GM21367 (cell line): ENCODE measurements at regions not wholly inside any gene's neighbourhood (a gene's known extent, or its start where the extent isn't known, plus 50 kb on each side); places are given as distances from the start of the nearest gene placed in this dataset.

Source experiments
- ATAC-seq: cut with Tn5 transposase; IDR thresholded peaks from one replicate; pipeline ENCODE4 v1.9.1; 2021; ENCODE audit not compliant: unreplicated experiment

DNA sequence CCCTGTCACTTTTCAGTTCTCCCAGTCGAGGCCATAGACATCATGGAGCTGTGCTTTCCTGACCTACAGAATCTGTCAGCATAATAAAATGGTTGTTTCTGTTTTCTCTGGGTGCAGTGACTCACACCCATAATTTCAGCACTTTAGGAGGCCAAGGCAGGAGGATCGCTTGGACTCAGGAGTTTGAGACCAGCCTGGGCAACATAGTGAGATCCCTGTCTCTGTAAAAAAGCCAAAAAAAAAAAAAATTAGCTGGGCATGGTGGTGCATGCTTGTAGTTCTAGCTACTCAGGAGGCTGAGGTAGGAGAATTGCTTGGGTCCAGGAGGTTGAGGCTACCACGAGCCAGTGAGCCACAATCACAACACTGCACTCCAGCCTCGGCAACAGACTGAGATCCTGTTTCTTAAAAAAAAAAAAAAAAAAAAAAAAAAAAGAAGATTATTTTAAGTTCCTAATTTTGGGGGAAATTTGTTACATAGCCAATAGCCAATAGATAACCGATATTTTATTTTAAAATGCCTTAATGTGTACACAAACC lies 196.2 kb downstream of the ADSS2 start:
- no peak for ATAC-seq

DNA sequence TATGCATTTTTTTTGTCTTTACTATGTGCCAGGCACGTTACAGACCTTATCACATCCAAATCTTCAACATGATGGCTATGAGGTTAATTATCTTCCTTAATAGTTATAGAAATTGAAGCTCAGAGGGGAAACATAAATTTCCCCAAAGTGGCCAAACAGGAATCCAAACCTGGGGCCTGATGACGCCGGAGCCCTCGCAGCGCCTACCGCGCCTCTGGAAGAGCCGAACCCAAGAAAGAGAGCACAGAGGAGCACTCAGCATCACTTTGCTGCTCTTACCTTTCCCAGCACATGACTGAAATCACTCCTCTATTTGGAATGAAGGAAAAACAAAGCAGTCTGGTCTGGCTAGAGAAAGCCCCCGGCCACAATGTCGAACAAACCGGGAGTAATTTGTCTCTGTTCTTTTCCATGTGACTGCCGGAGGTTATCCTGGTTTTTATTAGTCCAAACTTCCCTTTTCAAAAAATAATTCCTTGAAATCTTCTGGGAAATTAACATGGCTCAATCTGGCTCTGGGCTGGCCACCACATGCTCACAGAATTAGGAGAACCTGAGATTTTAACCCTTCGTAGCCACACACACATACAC lies 195.5 kb downstream of the ADSS2 start:
- no peak for ATAC-seq

DNA sequence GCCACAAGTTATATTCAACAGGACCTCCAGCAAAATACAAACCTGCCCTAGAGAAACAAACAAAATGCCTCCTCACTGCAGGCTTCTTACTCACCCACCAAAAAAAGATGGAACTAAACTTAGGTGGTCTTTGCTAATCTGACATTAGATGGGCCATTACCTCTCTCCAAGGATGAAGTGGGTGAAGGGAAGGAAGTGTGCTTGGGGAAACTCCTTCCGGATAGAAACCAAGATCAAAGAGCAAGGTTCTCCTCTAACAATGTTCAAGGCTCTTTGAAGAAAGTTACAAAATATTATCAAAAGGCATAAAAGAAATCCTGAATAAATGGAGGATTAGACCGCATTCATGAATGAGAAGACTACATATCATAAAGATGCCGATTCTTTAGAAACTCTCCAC lies 187.5 kb downstream of the ADSS2 start:
- no peak for ATAC-seq

DNA sequence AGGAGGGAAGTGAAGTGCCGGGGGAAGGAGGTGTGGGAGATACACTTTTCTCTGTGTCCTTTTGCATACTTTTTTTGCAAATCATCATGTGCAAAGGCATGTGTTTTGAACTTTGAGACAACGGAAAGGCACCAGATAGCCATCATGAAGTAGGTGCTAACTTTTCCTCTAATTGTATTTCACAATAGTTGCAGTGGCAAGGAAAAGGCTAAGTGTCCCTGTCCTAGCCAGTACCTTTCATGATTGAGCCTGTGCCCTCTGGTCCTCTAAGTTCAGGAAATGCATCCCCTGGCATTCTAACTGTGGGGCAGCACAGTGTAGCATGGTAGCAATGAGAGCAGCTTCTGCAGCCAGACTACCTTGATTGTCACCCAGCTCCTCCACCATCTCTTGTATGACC lies 186.2 kb downstream of the ADSS2 start:
- ATAC-seq, result no peak

DNA sequence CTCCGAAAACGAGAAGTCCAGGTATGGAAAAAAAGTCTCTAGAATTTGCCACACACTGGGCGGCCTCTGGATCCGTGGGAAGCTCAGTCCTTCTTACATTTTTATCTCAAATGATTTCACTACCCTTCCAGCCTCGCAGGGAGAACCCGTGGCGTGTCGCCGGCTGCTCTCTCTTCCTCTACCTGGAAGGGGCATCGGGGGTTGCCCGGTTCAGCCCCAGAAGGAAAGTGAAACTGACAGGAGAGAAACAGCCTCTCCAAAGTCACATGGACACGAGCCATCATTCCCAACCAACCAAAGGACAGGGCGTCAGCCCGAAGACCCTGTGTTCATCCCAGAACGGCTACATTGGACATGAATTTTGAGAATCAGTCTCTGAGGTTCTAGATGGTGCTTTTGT lies 182.5 kb downstream of the ADSS2 start:
- no peak for ATAC-seq

DNA sequence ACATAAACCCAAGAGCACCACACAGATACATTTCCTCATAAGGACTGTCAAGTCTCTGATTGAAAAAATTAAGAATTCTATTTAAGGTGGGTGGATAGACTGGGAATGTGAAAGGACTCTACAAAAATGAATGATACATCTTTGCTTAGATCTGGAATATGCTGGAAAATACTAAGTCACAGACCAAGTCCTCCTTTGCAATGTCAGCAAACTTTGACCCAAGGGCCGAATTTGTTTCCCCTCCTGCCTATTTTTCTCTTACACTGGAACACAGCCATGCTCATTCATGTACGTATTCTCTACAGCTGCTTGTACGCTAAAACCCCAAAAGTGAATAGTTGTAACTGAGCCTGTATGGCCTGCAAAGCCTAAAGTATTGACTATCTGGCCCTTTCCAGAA lies 180.7 kb downstream of the ADSS2 start:
- ATAC-seq, result no peak

DNA sequence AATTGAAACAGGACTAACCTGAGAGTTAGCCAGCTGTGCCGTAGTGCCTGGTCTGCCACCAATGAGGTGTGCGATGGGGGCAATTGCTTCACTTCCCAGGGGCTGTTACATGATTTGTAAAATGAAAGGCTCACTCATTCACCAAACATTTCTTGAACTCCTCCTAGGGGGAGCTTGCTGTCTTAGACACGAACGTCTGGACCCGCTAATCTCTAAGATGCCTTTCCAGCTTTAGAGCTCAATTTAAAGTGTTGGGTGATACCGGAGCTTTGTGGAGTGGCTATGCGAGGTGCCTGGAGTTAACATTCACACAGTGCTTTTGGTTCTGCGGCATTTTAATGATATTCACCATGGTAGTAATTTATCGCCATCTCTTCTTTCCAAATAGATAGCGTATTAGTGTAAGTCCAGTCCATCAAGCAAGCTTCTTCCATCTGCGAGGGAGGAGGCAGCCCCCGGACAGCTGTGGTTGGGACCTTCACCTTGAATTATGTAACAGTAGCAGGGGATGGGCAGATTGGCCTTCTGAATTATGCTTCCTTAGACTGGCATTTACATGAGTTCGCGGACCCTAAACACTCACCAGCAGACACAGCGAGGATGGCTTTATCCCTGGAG lies 179.9 kb downstream of the ADSS2 start:
- no peak for ATAC-seq

DNA sequence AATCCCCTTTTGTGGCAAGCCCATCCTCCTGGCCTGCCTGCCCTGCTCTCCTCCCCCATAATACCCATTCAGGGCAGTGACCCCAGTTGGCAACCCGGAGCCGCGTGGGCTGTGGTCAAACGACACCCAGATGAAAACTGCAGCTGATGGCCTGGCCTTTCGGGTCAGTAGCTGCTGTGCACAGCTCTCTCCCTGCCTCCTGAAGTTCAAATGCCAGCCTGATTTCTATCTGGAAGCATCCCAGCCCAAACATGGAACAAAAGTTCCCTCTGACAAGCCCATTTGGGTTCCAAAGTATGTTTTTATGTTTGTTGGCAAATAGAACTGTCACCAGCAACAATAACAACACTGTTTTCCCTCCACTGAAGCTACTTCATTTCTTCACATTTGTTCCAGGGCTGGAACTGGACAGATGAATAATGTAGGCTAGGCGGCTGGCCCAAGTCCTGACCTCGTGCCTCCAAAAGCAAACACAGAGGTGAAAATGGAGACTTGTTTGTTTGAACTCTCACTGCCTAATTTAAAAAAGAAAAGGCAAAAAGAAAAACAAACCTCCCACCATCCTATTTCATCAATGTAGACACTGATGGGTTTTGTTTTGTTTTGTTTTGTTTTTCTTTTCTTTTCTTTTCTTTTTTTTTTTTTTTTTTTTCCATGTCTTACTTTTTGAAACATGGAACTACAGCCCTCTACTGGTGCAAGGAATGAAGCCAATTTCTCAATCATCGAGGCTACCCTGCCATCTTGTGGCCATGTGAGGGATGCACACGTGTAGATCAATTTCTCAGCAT lies 179.0 kb downstream of the ADSS2 start:
- peak; percentile 94 for ATAC-seq

DNA sequence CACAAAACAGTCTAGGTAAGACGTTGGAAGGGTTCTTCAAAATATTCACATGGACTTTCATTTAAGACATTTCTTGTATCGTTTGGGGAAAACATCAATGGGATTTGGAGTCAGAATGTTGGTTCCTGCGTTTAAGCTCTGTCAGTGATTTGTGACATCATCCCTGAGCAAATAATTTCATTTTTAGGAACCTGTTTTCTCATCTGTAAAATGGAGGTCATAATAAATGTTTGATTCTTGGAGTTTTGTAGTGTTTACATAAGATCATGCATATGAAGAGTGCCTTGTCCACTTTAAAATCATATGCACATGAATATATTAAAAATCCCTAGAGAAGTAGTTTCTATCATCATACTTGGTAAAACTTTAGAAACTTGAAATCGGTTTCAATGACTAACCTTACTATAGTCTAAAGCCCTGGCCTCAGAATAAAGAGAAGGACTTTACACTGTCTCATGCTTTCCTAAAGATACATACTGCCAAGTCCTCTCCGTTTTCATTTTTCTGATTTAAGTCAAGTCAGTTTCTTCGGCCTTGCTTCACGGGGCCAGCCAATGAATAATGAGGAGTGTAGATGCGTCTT lies 178.4 kb downstream of the ADSS2 start:
- ATAC-seq, result no peak

DNA sequence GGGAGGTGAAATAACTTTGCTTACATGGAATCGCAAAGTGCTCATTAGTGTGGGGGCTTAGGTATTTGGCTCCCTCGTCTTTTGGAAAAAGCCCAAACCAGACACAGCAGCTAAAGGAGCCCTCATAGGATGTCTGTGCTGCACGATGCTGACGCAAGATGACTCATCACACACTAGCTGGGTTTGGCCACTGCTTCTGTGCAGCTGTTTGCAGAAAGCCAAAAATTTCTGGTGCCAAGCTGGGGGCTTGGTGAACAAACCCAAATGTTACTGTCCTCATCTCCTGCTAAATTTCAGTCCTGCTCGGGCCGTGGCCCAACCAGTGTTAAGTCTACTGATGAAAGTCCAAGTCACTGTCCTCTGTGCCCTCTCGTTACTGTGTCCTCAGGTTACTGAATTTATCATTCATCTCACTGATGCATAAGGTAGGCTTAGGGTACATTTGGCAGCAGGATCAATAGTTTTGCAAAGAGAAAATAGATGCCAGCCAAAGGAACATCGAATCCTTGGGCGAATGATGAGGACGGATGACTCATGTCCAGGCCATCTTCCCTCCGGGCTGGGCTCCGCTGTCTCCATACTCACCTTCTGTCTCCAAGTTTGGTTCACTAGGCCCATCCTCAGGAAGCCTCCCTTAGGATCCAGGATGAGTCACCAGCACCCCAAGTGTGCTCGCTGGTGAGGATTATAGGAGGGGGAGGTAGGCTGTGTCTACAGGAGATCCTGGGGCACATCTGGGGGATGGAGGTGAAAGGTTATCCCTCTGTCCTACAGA lies 177.7 kb downstream of the ADSS2 start:
- no peak for ATAC-seq

DNA sequence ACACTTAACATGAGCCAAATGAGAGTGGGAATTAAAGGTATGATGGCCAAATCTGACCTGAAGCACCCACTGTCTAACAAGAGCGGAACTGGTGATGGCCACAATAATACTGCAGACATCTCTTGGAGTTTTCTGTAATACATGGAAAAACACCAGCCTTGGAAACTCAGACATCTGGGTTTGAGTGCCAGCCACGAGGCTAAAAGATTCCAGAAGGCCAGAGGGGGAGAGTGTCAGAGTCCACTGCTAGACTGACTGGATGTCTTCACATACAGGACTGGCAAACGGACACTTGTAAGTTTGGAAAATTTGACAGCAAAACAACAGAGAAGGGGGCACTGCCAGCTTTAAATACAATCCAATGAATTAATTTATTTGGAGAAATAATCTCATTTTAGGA lies 175.1 kb downstream of the ADSS2 start:
- ATAC-seq, result no peak

DNA sequence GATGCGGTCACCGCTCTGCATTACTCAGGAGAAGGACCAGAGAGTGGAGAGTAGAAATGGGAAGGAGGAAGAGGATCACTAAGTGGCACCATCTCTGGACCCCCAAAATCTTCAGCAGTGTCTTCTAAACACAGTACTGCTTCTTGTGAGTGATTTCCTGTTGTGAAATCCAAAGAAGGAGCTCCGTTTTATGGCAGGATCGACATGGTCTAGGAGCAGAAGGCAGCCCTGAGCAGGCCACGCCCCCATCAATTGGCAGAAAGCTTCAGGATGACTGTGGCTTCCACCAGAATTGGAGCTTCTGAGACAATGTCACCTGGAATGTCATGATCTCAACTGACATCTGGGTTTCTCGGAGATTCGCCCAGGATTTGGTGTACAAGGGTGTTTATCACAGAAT lies 171.5 kb downstream of the ADSS2 start:
- ATAC-seq, result no peak

DNA sequence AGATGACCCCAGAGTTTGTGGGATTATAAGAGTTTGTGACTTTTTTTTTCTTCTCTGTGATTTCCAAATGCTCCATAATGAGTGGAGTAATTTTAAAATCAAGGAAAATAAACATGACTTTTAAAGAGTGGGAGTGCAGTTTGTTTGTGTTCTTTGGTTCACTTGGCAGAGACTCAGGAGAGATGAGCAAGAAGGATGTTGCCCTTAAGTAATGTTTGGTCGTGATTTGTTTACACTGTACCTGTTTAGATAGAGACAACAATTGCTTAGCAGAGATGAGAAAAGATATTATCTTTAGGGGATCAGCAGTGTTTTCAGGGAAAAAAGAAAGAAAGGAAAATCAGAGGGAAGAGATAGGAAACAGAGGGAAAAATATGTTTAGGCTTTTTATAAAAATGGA lies 170.8 kb downstream of the ADSS2 start:
- no peak for ATAC-seq

DNA sequence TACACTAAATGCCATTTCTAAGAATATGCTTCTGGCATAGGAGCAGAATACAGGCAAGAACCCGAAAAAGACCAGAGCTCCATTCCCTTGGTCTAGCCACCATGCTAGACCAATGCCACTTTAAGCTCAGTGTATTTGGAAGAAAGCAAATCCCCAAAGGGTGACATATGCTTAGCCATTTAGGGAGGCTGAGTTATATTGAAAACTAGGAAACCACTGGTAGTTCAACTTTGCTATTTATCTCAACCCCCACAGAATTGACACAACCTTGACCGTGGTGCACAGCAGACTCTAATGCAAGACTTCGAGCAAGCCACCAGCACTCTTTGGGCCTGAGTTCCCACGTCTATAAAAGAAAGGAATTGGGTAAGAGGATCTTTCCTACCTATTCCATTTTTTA lies 167.9 kb downstream of the ADSS2 start:
- no peak for ATAC-seq

DNA sequence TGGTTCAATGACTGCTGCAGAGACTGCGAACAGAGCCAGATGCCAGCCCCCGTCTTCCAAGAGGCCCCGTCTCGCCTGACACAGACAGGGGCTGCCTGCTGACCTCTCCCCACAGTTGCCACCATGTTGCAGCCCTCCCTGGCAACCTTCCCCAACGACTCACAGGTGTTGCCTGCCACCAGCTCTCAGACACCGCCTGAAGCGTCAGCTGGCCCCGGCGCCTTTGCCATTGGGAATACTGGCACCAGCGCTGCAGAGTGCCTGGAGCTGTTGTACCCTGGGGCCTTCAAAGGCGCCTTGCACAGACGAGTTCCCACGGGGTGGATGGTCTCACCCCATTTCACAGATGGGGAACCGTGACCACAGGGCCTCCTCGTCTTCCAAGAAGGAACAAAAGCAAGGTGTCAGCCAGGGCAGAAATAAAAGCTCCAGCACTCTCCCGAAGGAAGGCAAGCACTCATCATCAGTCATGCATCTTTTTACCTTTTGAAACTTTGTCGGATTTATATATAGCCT lies 167.0 kb downstream of the ADSS2 start:
- no peak for ATAC-seq

DNA sequence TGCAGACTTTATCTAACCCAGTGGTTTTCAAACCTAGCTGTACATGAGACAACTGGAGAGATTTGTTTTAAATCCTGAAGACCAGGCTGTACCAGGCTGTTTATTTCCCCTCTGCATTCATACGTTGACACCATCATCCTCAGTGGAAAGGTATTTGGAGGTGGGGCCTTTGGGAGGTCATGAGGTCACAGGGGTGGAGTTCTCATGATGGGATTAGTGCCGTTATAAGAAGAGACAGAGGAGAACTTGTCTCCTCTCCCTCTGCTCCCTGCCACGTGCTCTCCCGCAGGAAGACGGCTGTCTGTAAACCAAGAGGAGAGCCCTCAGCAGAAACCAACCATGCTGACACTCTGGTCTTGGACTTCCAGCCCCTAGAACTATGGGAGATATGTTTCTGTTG lies 165.4 kb downstream of the ADSS2 start:
- ATAC-seq, result no peak

DNA sequence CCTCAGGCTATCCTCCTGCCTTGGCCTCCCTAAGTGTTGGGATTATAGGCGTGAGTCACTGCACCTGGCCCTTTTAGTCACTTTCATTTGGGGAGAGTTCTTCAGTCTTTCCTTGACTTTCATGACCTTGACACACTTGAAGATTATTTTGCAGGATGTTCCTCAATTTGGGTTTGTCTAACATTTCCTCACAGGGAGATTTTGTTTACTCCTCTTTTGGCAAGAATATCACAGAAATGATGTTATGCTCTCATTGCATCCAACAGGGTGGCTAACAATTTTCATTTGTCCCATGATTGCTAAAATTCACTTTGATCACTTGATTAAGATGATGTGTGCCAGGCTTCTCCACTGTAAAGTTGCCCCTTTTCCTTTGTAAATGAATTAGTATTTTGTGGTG lies 164.0 kb downstream of the ADSS2 start:
- no peak for ATAC-seq

DNA sequence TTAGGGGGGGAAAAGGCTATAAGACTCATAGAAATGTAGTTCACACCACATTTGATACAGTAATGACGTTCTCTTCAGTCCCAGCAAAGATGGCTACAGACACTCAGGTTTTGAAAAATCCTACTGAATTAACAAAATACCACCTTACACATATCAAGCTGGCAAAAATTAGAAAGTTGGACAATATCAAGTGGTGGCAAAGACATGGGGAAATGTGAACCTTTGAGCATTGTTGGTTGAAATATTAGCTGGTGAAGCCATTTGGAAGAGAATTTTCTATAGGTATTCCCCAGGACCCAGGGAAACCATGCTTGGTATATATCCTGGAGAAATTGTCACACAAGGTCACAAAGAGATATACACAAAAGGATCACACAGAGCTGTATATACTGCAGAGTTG lies 163.0 kb downstream of the ADSS2 start:
- ATAC-seq, result no peak

DNA sequence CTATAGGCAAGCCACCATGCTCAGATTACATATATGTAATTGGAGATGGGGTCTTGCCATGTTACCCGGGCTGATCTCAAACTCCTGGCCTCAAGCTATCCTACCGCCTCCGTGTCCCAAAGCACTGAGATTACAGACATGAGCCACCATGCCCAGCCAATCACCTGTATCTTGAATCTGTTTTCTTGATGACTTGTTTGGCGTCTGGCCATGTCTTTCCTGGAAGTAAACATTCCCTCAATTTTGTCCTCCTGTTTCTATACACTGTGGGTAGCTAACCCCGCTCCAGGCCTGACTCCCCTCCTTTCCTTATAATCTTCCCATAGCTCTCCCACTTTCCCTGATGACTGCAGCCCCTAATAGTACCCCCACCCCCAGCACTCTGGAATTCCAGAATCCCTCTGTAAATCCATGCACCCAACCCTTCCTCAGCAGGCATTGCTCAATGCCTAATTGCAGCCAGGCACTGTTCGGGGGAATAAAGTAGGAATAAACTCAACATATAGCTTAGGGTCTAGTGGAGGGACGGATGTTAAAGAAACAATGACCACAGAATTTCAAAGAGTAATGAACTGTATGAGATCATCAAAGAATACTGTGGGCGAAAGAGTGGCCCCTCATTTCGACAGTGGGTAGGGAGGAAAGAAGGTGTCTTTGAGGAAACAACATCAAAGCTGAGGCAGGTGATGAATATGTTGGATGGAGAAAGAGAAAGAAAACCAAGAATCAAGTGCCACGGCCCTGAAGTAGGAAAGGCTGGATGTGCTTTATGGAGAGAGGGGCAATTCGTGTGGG lies 161.5 kb downstream of the ADSS2 start:
- ATAC-seq, result no peak
